SJCRH30 (cell line): ENCODE measurements at regions not wholly inside any gene's neighbourhood (a gene's known extent, or its start where the extent isn't known, plus 50 kb on each side); places are given as distances from the start of the nearest gene placed in this dataset.
"Not testable (repeated sequence)": the region's sequence is repeated elsewhere in the genome, so short reads cannot be mapped to it uniquely, and the experiment has no call there.

Source experiments
- DNase-seq, 2 experiments: peaks; one replicate each; pipeline ENCODE4 v3.0.0-alpha.2; 2015 to 2020
- H3K27ac ChIP-seq: fragments of 250-450 bp; sonication (Bioruptor Pico); 2 replicates; pipeline ENCODE4 v1.5.1; 2020; ENCODE audit warnings: mild to moderate bottlenecking, moderate library complexity
- H3K27me3 ChIP-seq: fragments of 250-450 bp; sonication (Bioruptor Pico); 2 replicates; pipeline ENCODE4 v1.5.1; 2020; ENCODE audit warnings: mild to moderate bottlenecking, moderate library complexity
- H3K36me3 ChIP-seq: fragments of 250-450 bp; sonication (Bioruptor Pico); 2 replicates; pipeline ENCODE4 v1.5.1; 2020; ENCODE audit warnings: mild to moderate bottlenecking, moderate library complexity
- H3K4me1 ChIP-seq: fragments of 250-450 bp; sonication (Bioruptor Pico); 2 replicates; pipeline ENCODE4 v1.5.1; 2020; ENCODE audit warnings: mild to moderate bottlenecking, moderate library complexity
- H3K4me3 ChIP-seq: fragments of 250-450 bp; sonication (Bioruptor Pico); 2 replicates; pipeline ENCODE4 v1.5.1; 2020; ENCODE audit warnings: mild to moderate bottlenecking, moderate library complexity
- H3K9me3 ChIP-seq: fragments of 250-450 bp; sonication (Bioruptor Pico); replicated peaks from 2 replicates; pipeline ENCODE4 v1.5.1; 2020; ENCODE audit warnings: mild to moderate bottlenecking, moderate library complexity

GRCh38 chr3:145032791-145033190 is 1061.2 kb downstream of the DIPK2A start:
- no peaks in the 10 kb centered on the region for H3K9me3 ChIP-seq
- H3K27me3 ChIP-seq, result no peaks in the 10 kb centered on the region
- no peaks in the 10 kb centered on the region for H3K36me3 ChIP-seq
- H3K27ac ChIP-seq, result no peak overlapping the region
- H3K4me1 ChIP-seq, result no peaks in the 10 kb centered on the region
- H3K4me3 ChIP-seq, result no peak overlapping the region
- no peak for DNase-seq

- DNase-seq, result no peak
- H3K4me3 ChIP-seq, result no peak overlapping the region
- H3K4me1 ChIP-seq, result no peaks in the 10 kb centered on the region
- H3K9me3 ChIP-seq, result no peaks in the 10 kb centered on the region
- H3K27me3 ChIP-seq, result no peaks in the 10 kb centered on the region
- no peak overlapping the region for H3K27ac ChIP-seq
- H3K36me3 ChIP-seq, result no peaks in the 10 kb centered on the region
Observed at GRCh38 chr3:145035682-145036081, 1064.1 kb downstream of the DIPK2A start.

- H3K27ac ChIP-seq, DNase-seq, H3K4me3 ChIP-seq, H3K9me3 ChIP-seq, H3K27me3 ChIP-seq, H3K36me3 ChIP-seq, H3K4me1 ChIP-seq: not testable (repeated sequence)
Observed at GRCh38 chr3:145054055-145054454, 1082.4 kb downstream of the DIPK2A start.

GRCh38 chr3:145055375-145056076 is 1083.9 kb downstream of the DIPK2A start:
- no peaks in the 10 kb centered on the region for H3K36me3 ChIP-seq
- H3K27ac ChIP-seq, result no peak overlapping the region
- H3K4me3 ChIP-seq, result no peak overlapping the region
- no peaks in the 10 kb centered on the region for H3K27me3 ChIP-seq
- no peaks in the 10 kb centered on the region for H3K9me3 ChIP-seq
- H3K4me1 ChIP-seq, result no peaks in the 10 kb centered on the region
- DNase-seq, result no peak

DNA sequence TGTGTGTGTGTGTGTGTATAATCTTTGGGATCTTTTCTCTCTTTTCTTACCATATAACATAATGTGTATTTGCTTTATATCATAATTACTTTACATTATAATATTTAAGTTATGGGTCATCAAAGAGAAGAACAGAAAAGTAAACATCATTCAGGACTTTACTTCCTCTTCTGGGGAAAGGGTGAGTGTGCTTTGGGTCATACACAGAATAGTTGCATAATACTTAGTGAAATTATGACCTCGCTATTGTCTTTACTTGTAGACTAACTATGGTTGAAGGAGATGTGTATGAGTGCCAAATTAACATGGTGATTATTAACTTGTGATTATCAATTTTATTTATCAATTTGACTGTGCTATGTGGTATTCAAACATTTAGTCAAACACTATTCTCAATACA is 1086.9 kb downstream of the DIPK2A start:
- H3K27me3 ChIP-seq, result no peaks in the 10 kb centered on the region
- H3K27ac ChIP-seq, result no peak overlapping the region
- no peaks in the 10 kb centered on the region for H3K36me3 ChIP-seq
- no peak for DNase-seq
- H3K4me1 ChIP-seq, result no peaks in the 10 kb centered on the region
- H3K4me3 ChIP-seq, result no peak overlapping the region
- no peaks in the 10 kb centered on the region for H3K9me3 ChIP-seq

- no peak overlapping the region for H3K4me3 ChIP-seq
- no peaks in the 10 kb centered on the region for H3K4me1 ChIP-seq
- no peaks in the 10 kb centered on the region for H3K36me3 ChIP-seq
- H3K9me3 ChIP-seq, result no peaks in the 10 kb centered on the region
- DNase-seq, result no peak
- no peak overlapping the region for H3K27ac ChIP-seq
- H3K27me3 ChIP-seq, result no peaks in the 10 kb centered on the region; the same call in 1 of the 2 replicates
Observed at GRCh38 chr3:145063616-145064015, 1092.0 kb downstream of the DIPK2A start.

- Histone ChIP-seq H3K36me3 (no peaks in the 10 kb centered on the region), H3K27me3 (no peaks in the 10 kb centered on the region; the same call in 1 of the 2 replicates), H3K4me1 (no peaks in the 10 kb centered on the region), H3K27ac (no peak overlapping the region), H3K4me3 (no peak overlapping the region), H3K9me3 (no peaks in the 10 kb centered on the region)
- no peak for DNase-seq
Observed at GRCh38 chr3:145070795-145071194, 1090.2 kb downstream of the PLOD2 start.

- Histone ChIP-seq H3K4me3 (no peak overlapping the region), H3K27ac (no peak overlapping the region), H3K36me3 (no peaks in the 10 kb centered on the region), H3K9me3 (no peaks in the 10 kb centered on the region), H3K27me3 (no peaks in the 10 kb centered on the region), H3K4me1 (no peaks in the 10 kb centered on the region)
- DNase-seq, result no peak
Observed at GRCh38 chr3:145079436-145079835, 1081.5 kb downstream of the PLOD2 start.

DNA sequence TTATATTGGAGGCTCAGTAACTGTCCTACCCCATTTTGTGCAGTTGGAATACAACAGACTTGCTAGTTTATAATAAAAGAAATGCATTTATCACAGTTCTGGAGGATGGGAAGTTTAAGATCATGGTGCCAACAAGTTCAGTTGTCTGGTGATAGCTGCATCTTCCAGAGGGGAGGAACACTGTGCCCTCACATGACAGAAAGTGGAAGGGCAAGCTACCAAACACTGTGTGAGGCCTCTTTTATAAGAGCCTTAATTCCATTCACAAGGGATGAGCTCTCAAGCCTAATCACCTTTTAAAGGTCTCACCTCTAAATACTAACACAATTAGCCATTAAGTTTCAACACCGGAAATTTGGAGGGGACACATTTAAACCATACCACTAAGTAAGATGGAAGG is 1073.9 kb downstream of the PLOD2 start:
- H3K27ac ChIP-seq, result no peak overlapping the region
- no peaks in the 10 kb centered on the region for H3K4me1 ChIP-seq
- H3K27me3 ChIP-seq, result no peaks in the 10 kb centered on the region
- DNase-seq, result no peak
- H3K4me3 ChIP-seq, result no peak overlapping the region
- H3K36me3 ChIP-seq, result no peaks in the 10 kb centered on the region
- no peaks in the 10 kb centered on the region for H3K9me3 ChIP-seq

DNA sequence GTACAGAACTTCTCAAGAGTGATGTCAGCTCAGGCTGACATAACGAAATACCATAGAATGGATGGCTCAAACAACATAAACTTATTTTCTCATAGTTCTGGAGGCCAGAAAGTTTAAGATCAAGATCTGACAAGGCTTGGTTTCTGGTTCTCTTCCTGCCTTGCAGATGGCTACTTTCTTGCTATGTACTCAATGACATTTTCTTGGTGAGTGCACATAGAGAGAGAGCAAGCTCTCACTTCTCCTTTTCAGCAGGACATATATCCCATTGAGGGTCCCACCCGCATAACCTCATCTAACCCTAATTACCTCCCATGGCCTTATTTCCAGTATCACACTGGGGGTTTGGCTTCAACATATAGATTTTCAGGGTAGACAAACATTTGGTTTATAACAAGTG is 1072.1 kb downstream of the PLOD2 start:
- H3K27me3 ChIP-seq, result no peaks in the 10 kb centered on the region
- no peak for DNase-seq
- H3K9me3 ChIP-seq, result no peaks in the 10 kb centered on the region
- no peak overlapping the region for H3K27ac ChIP-seq
- no peaks in the 10 kb centered on the region for H3K4me1 ChIP-seq
- no peak overlapping the region for H3K4me3 ChIP-seq
- no peaks in the 10 kb centered on the region for H3K36me3 ChIP-seq

DNA sequence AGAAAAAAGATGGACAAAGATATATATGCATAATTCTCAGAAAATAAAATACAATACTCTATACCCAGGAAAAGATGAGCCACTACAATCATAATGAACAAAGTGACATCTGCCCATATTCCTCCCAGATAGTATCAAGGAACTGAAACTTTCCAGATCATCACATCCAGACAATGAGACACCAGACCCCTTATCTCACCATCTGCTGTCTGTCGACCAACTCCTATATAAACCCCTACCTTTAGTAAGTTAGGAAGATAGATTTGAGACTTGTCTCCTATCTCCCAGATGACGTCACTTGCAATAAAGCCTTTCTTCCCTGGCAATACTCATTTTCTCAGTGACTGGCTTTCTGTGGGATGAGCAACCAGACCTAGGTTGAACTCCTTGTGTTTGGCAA is 1071.6 kb downstream of the PLOD2 start:
- Histone ChIP-seq H3K4me3 (no peak overlapping the region), H3K36me3 (no peaks in the 10 kb centered on the region), H3K4me1 (no peaks in the 10 kb centered on the region), H3K27me3 (no peaks in the 10 kb centered on the region), H3K9me3 (no peaks in the 10 kb centered on the region), H3K27ac (no peak overlapping the region)
- no peak for DNase-seq

DNA sequence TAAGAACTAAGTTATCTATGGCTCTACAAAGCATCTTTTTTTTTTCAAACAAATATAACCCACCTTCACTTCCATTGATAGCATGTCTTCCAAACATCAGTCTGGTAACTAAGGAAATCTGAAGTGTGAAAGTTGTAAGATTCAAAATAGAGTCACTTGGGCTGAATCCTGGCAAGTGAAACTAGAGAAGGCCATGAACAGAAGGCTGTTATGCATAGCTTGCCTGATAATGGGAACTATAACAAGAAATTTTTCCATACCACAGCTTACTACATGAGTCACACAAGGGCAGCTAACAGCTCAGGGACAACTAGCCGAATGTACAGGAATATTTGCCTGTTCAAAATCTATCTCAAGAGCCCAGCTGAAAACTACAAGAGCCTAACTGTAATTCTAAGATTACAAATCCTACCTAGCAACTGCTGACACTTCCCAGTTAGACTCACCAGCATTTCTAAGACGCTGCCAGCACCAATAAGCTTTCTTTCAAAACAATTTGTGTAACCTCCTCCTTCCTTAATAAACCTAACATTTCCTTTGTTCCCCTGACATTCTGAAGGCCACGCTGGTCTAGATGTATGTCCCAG is 1066.5 kb downstream of the PLOD2 start:
- H3K27me3 ChIP-seq, result no peaks in the 10 kb centered on the region
- H3K4me1 ChIP-seq, result no peaks in the 10 kb centered on the region
- peak in 1 of 2 experiments; percentile 4 for DNase-seq
- no peak overlapping the region for H3K4me3 ChIP-seq
- H3K27ac ChIP-seq, result no peak overlapping the region
- no peaks in the 10 kb centered on the region for H3K36me3 ChIP-seq
- H3K9me3 ChIP-seq, result no peaks in the 10 kb centered on the region

DNA sequence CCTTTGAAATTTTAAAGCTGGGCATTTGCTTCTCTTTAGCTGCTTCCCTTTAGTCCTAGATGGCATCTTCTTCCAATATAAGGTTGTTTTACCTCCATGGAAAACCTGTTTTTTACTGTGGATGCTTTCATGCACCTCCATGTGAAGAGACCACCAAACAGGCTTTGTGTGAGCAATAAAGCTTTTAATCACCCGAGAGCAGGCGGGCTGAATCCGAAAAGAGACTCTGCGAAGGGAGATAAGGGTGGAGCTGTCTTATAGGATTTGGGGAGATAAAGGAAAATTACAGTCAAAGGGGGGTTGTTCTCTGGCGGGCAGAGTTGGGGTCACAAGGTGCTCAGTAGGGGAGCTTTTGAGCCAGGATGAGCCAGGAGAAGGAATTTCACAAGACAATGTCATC is 1049.8 kb downstream of the PLOD2 start:
- H3K4me1 ChIP-seq, H3K9me3 ChIP-seq, DNase-seq, H3K27me3 ChIP-seq, H3K36me3 ChIP-seq, H3K4me3 ChIP-seq, H3K27ac ChIP-seq: not testable (repeated sequence)

- Histone ChIP-seq H3K4me3 (no peak overlapping the region), H3K36me3 (no peaks in the 10 kb centered on the region), H3K27me3 (no peaks in the 10 kb centered on the region), H3K4me1 (no peaks in the 10 kb centered on the region), H3K27ac (no peak overlapping the region), H3K9me3 (no peaks in the 10 kb centered on the region)
- no peak for DNase-seq
Observed at GRCh38 chr3:145116769-145117168, 1044.2 kb downstream of the PLOD2 start.

- Histone ChIP-seq H3K27me3 (no peaks in the 10 kb centered on the region), H3K4me3 (no peak overlapping the region), H3K9me3 (no peaks in the 10 kb centered on the region), H3K36me3 (no peaks in the 10 kb centered on the region), H3K4me1 (no peaks in the 10 kb centered on the region), H3K27ac (no peak overlapping the region)
- no peak for DNase-seq
Observed at GRCh38 chr3:145118303-145118702, 1042.7 kb downstream of the PLOD2 start.
